SHP77 (cell line): ENCODE measurements at regions not wholly inside any gene's neighbourhood (a gene's known extent, or its start where the extent isn't known, plus 50 kb on each side); places are given as distances from the start of the nearest gene placed in this dataset.

ENCODE experiments used
- DNase-seq, 2 experiments: peaks; one replicate each; lab custom pipeline; 2025; lab: John Stamatoyannopoulos, UW

GRCh38 chr5:124061663-124062062 lies 549.7 kb downstream of the CSNK1G3 start:
- peak; percentile 74 to 83 for DNase-seq

- no peak for DNase-seq
Measured at GRCh38 chr5:124061068-124061430, 549.1 kb downstream of the CSNK1G3 start.

DNA sequence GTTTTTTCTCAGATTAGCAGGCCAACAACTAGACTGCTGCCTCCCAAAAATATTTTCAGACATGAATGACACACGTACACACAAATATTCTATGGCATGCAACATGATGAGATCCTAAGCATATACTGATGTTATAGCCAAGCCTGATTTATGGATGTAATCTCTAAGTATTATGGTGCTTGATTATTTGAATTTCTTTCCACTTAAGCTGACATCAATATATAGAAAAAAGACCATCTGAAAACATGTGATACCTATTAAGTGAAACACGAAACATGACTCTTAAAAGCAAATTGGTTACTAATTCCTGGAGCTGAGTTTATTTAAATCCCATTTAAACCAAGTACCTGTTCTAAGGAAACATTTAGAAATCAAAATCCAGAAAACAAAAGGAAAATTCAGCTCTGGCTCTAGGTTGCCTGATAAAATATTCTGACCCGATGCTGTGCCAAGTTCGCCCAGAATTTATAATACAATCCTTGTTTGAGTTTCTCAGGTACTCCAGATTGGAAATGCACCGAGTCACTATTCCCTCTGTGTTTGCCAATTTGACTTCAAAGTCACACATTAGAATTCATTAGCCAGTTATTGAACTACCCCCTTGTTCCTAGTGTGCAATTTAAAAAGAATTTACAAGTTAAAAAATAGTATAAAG lies 548.6 kb downstream of the CSNK1G3 start:
- DNase-seq: no peak

- no peak for DNase-seq
Measured at GRCh38 chr5:124060011-124060410, 548.0 kb downstream of the CSNK1G3 start.

- no peak for DNase-seq
Measured at GRCh38 chr5:124059200-124059599, 547.2 kb downstream of the CSNK1G3 start.

- peak; percentile 33 to 37 for DNase-seq
Measured at GRCh38 chr5:124057724-124058231, 545.8 kb downstream of the CSNK1G3 start.

- DNase-seq: peak; percentile 76 to 84
Measured at GRCh38 chr5:124056991-124057723, 545.2 kb downstream of the CSNK1G3 start.

DNA sequence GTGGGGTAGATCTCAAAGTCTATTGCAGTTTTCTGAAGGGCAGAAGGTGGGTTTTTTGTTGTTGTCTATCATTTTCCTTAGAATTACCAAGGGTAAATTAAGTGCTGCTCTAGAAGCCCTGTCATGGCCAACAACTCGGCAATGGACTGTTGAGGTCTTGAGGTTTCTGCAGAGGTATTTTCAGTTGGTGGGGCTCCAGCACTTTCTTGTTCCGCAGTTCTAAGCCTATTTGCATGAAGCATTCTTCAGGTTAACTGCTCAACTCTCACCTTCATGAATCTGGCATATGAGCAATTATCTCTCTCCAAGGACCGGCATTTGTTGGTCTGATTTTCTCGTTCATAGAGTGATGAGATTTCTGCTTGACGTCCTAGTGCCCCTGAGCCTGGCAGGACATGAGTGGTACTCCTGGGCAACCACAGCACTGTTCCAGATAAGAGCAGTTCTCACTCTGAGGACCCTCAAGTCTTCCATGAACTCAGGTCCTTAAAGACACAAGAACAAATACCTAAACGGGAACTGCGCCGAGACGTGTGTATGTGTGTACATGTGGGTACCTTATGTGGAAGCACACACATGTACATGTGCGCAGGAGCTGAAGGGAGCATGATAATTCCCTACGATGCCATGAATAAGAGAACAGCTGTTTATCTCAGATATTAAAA lies 544.5 kb downstream of the CSNK1G3 start:
- DNase-seq: no peak

GRCh38 chr5:124055751-124056150 lies 543.8 kb downstream of the CSNK1G3 start:
- DNase-seq: no peak

- no peak for DNase-seq
Measured at GRCh38 chr5:124054564-124054963, 542.6 kb downstream of the CSNK1G3 start.

GRCh38 chr5:124053340-124053739 lies 541.4 kb downstream of the CSNK1G3 start:
- no peak for DNase-seq

- DNase-seq: no peak
Measured at GRCh38 chr5:124052201-124052600, 540.2 kb downstream of the CSNK1G3 start.

- DNase-seq: no peak
Measured at GRCh38 chr5:124050120-124050770, 538.3 kb downstream of the CSNK1G3 start.

GRCh38 chr5:124045412-124045811 lies 533.4 kb downstream of the CSNK1G3 start:
- DNase-seq: no peak

- no peak for DNase-seq
Measured at GRCh38 chr5:124044613-124045012, 532.6 kb downstream of the CSNK1G3 start.

DNA sequence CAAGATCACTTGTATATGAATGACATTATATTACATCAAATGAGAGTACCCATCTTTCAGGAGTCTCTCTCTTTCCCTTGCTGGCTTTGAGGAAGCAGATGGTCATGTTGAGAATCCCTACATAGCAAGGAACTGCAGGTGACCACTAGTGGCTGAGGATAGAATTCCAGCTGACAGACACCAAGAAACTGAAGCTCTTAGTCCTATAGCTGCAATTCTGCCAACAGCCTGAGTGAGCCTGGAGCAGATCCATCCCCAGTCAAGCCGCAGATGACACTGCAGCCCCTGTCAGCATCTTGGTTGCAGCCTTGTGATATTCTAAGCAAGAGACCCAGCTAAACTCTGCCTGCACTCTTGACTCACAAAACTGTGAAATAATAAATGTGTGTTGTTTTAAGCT lies 531.5 kb downstream of the CSNK1G3 start:
- DNase-seq: peak; percentile 21 to 49

DNA sequence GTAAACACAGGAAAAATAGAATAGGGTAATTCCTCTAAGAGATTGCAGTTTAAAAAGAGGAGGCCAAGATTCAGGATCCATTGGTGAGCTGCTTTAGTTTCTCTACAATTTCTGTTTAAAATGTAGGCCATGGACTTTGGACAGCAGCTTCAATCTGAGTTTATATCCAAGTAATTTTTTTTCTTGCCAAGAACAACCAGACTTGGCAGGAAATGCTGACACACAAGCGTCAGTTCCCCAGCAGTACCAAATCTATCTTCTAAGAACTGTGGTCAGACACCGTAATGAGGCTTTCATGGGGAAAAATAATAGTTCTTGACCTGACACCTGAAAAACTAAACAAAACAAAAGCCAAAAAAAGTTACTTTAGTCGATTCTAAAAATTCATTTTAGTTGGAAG lies 528.8 kb downstream of the CSNK1G3 start:
- no peak for DNase-seq

DNA sequence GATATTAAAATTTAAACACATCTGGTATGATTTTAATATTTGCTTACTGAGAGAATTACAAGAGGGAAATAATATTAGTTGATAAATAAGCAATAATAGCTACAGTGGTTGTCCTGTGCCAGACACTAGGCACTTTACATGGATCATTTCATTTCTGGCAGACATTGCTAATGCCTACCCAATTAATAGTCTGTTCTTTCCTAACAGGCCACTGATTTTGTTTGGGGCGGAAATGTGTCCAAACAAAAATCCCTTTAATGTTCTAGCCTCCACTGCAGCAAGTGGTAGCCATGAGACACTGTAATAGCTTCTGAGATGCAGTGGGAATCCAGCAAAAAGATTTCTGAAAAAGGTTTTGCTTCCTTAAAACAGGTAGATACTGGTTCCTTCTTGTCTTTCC lies 527.4 kb downstream of the CSNK1G3 start:
- no peak for DNase-seq

- DNase-seq: no peak
Measured at GRCh38 chr5:124036786-124037185, 524.8 kb downstream of the CSNK1G3 start.

DNA sequence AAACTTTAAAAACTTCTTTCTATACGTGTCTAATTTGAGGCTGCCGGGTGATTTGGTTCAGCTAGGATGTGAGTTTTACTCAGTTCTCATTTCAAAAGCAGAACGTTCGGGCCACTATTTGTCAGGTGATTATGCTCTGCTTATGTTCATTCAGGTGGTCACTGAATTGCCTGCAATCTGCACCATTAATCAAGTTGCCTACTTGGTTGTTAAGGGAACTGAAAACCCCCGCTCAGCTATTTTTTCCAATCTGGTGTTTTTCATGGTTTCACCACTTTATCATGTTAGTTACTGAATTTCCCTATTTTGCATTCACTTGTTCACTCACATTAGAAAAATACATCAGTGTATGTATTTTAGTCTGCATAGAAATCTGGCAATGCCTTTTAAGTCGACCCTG lies 523.0 kb downstream of the CSNK1G3 start:
- DNase-seq: no peak

GRCh38 chr5:124034083-124034700 lies 522.2 kb downstream of the CSNK1G3 start:
- DNase-seq: no peak

GRCh38 chr5:124030043-124030491 lies 518.1 kb downstream of the CSNK1G3 start:
- no peak for DNase-seq
